IMR-90 (cell line): ENCODE measurements at regions not wholly inside any gene's neighbourhood (a gene's known extent, or its start where the extent isn't known, plus 50 kb on each side); places are given as distances from the start of the nearest gene placed in this dataset.

Experiments
- ATAC-seq: fragments of 200-7000 bp; cut with Tn5 transposase; 2 replicates; pipeline ENCODE4 v1.9.1; 2020; ENCODE audit warnings: low read depth, mild to moderate bottlenecking, moderate library complexity
- BruUV-seq: library from RNA; stranded (reverse); fragments of 400-500 nt; replicated peaks from 2 replicates; lab custom pipeline; 2021; lab: Mats Ljungman, UMichigan
- CTCF ChIA-PET: fragments of 300-600 bp; formaldehyde crosslinking; extraction: SDS; loops from one replicate; lab custom pipeline; 2021; ENCODE audit warnings: antibody characterized with exemption; lab: Yijun Ruan, JAX
- POLR2A ChIA-PET: fragments of 300-600 bp; sonication (Branson Sonifier 250); formaldehyde crosslinking; loops from one replicate; lab custom pipeline; 2022; ENCODE audit warnings: antibody characterized with exemption; ENCODE audit not compliant: unreplicated experiment; lab: Charles Lee
- DNase-seq: peaks from one replicate; pipeline ENCODE4 v3.0.0; 2013
- H2AFZ ChIP-seq: replicated peaks from 2 replicates; pipeline ENCODE3; 2013; ENCODE audit warnings: low read length, mild to moderate bottlenecking; ENCODE audit not compliant: poor library complexity
- H2AK5ac ChIP-seq: 2 replicates; pipeline ENCODE4 v1.6.1; 2013; ENCODE audit warnings: low read depth, low read length, inconsistent platforms
- H2AK9ac ChIP-seq: replicated peaks from 2 replicates; pipeline ENCODE3; 2013; ENCODE audit warnings: mild to moderate bottlenecking, low read depth, low read length, moderate library complexity; ENCODE audit not compliant: poor library complexity
- H2BK120ac ChIP-seq: 2 replicates; pipeline ENCODE4 v1.6.1; 2013; ENCODE audit warnings: low read depth, low read length, inconsistent platforms
- H2BK15ac ChIP-seq: 3 replicates; pipeline ENCODE4 v1.6.1; 2013; ENCODE audit warnings: low read depth, low read length, inconsistent platforms
- H2BK20ac ChIP-seq: 2 replicates; pipeline ENCODE4 v1.6.1; 2013; ENCODE audit warnings: low read depth, mild to moderate bottlenecking, inconsistent platforms, low read length, moderate library complexity
- H2BK5ac ChIP-seq: 2 replicates; pipeline ENCODE4 v1.6.1; 2013; ENCODE audit warnings: mild to moderate bottlenecking, low read depth, low read length, inconsistent platforms; ENCODE audit not compliant: poor library complexity, severe bottlenecking
- H3K14ac ChIP-seq: replicated peaks from 2 replicates; pipeline ENCODE4 v1.6.1; 2013; ENCODE audit warnings: low read depth, low read length, inconsistent platforms
- H3K18ac ChIP-seq: 2 replicates; pipeline ENCODE4 v1.6.1; 2013; ENCODE audit warnings: low read depth, low read length, control low read depth
- H3K23ac ChIP-seq: 2 replicates; pipeline ENCODE4 v1.6.1; 2013; ENCODE audit warnings: low read depth, low read length, inconsistent platforms
- H3K27ac ChIP-seq: 2 replicates; pipeline ENCODE4 v1.5.1; 2013; ENCODE audit warnings: mild to moderate bottlenecking, control low read depth, low read length; ENCODE audit not compliant: insufficient read depth
- H3K27me3 ChIP-seq: 2 replicates; pipeline ENCODE4 v1.6.1; 2013; ENCODE audit warnings: low read length; ENCODE audit not compliant: control insufficient read depth, insufficient read depth
- H3K36me3 ChIP-seq: 2 replicates; pipeline ENCODE4 v1.6.1; 2013; ENCODE audit warnings: low read length, mixed read lengths; ENCODE audit not compliant: control insufficient read depth, insufficient read depth
- H3K4ac ChIP-seq: 2 replicates; pipeline ENCODE4 v1.6.1; 2013; ENCODE audit warnings: low read depth, low read length, inconsistent platforms
- H3K4me1 ChIP-seq: 2 replicates; pipeline ENCODE4 v1.6.1; 2013; ENCODE audit warnings: low read length, mixed read lengths; ENCODE audit not compliant: control insufficient read depth, insufficient read depth
- H3K4me2 ChIP-seq: 2 replicates; pipeline ENCODE4 v1.6.1; 2013; ENCODE audit warnings: low read depth, mild to moderate bottlenecking, control low read depth, low read length, moderate library complexity
- H3K4me3 ChIP-seq: 2 replicates; pipeline ENCODE4 v1.5.1; 2013; ENCODE audit warnings: low read depth, mild to moderate bottlenecking, control low read depth, low read length, moderate library complexity; ENCODE audit not compliant: insufficient read depth
- H3K56ac ChIP-seq: 2 replicates; pipeline ENCODE4 v1.6.1; 2013; ENCODE audit warnings: low read length, inconsistent platforms; ENCODE audit not compliant: insufficient read depth; ENCODE audit errors: extremely low read depth
- H3K79me1 ChIP-seq, 2 experiments: 2 replicates each; pipeline ENCODE4 v1.6.1; 2013; ENCODE audit warnings: low read length in 2 of 2, inconsistent platforms in 1 of 2, low read depth in 1 of 2
- H3K9ac ChIP-seq: 2 replicates; pipeline ENCODE4 v1.6.1; 2013; ENCODE audit warnings: low read depth, low read length, control low read depth
- H3K9me1 ChIP-seq: 2 replicates; pipeline ENCODE4 v1.6.1; 2013; ENCODE audit warnings: low read length, inconsistent platforms; ENCODE audit not compliant: insufficient read depth
- H3K9me3 ChIP-seq: 2 replicates; pipeline ENCODE4 v1.6.1; 2013; ENCODE audit warnings: low read length; ENCODE audit not compliant: control insufficient read depth, insufficient read depth
- H4K20me1 ChIP-seq: 2 replicates; pipeline ENCODE4 v1.6.1; 2013; ENCODE audit warnings: low read length, inconsistent platforms; ENCODE audit not compliant: insufficient read depth
- H4K5ac ChIP-seq: 2 replicates; pipeline ENCODE4 v1.6.1; 2013; ENCODE audit warnings: mild to moderate bottlenecking, low read depth, low read length, control low read depth
- H4K8ac ChIP-seq, 2 experiments: 2 replicates each; pipeline ENCODE4 v1.6.1; 2013; ENCODE audit warnings: low read depth in 2 of 2, low read length in 2 of 2, control low read depth in 1 of 2, inconsistent platforms in 1 of 2
- H4K91ac ChIP-seq: 2 replicates; pipeline ENCODE4 v1.6.1; 2013; ENCODE audit warnings: low read depth, low read length, inconsistent platforms; ENCODE audit not compliant: insufficient read depth
- BHLHE40 ChIP-seq: fragments of 150-350 bp; IDR thresholded peaks from 2 replicates; pipeline ENCODE4 v1.6.1; 2016; ENCODE audit warnings: mild to moderate bottlenecking, low read depth, low read length
- CTCF ChIP-seq: conservative IDR thresholded peaks from 2 replicates; pipeline ENCODE4 v1.5.1; 2012; ENCODE audit warnings: mild to moderate bottlenecking, low read depth, low read length, improper control_type of control experiment
- FOS ChIP-seq: fragments of 150-350 bp; IDR thresholded peaks from 2 replicates; pipeline ENCODE4 v1.6.1; 2016; ENCODE audit warnings: low read depth, low read length
- RFX5 ChIP-seq: IDR thresholded peaks from 2 replicates; pipeline ENCODE4 v1.8.0; 2012; ENCODE audit warnings: low read depth, mild to moderate bottlenecking, low read length, moderate library complexity
- WGBS, 2 experiments: methylation state at CpG; one replicate each; pipeline versions ENCODE4 v1.1.5 to v1.1.7; 2013; ENCODE audit warnings: missing lambda C conversion rate in 2 of 2; ENCODE audit not compliant: insufficient read length in 1 of 2; ENCODE audit errors: extremely low coverage in 2 of 2; 5-methylcytosine and 5-hydroxymethylcytosine counted together
- dilution Hi-C: fragments of 300-500 bp; cut with HindIII; formaldehyde crosslinking; loops from one replicate; pipeline ENCODE4 v1.14.3; 2018; ENCODE audit warnings: low sequenced_read_pairs; ENCODE audit not compliant: unreplicated experiment
- in situ Hi-C: fragments of 300-500 bp; cut with MboI; formaldehyde crosslinking; loops from 3 replicates; pipeline ENCODE4 v1.14.3; 2019; ENCODE audit warnings: low sequenced_read_pairs, inconsistent platforms, mixed read lengths
- intact Hi-C: fragments of 100-400 bp; cut with micrococcal nuclease; formaldehyde crosslinking; loops from 2 replicates; pipeline ENCODE4 v1.10.0; 2022
- TF ChIP-seq, protein P1 (sequence below): fragments of 150-350 bp; IDR thresholded peaks from 2 replicates; pipeline ENCODE4 v1.6.1; 2017; ENCODE audit warnings: mild to moderate bottlenecking, antibody characterized with exemption, low read length, low read depth
- TF ChIP-seq, protein P2 (sequence below): fragments of 150-350 bp; IDR thresholded peaks from 2 replicates; pipeline ENCODE4 v1.6.1; 2016; ENCODE audit warnings: low read depth, mild to moderate bottlenecking, low read length, moderate library complexity, borderline replicate concordance

GRCh38 chr15:91696981-91697380 is 156.5 kb upstream of the SLCO3A1 start:
- ATAC-seq (no peak), DNase-seq (no peak)
- no peak overlapping the region for H2BK120ac ChIP-seq
- H3K79me1 ChIP-seq = no peaks in the 10 kb centered on the region
- H2BK5ac ChIP-seq = no peak overlapping the region
- no peak overlapping the region for H3K27ac ChIP-seq
- intact Hi-C loops = no loop called here
- H3K56ac ChIP-seq = no peak overlapping the region
- no peak overlapping the region for H3K4ac ChIP-seq
- no peak overlapping the region for H3K4me2 ChIP-seq
- no peak overlapping the region for H2BK15ac ChIP-seq
- H3K27me3 ChIP-seq = no peaks in the 10 kb centered on the region
- POLR2A ChIA-PET = no interaction called here
- TF ChIP-seq FOS = no peak
- TF ChIP-seq, protein P1, sequence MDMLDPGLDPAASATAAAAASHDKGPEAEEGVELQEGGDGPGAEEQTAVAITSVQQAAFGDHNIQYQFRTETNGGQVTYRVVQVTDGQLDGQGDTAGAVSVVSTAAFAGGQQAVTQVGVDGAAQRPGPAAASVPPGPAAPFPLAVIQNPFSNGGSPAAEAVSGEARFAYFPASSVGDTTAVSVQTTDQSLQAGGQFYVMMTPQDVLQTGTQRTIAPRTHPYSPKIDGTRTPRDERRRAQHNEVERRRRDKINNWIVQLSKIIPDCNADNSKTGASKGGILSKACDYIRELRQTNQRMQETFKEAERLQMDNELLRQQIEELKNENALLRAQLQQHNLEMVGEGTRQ = no peak
- TF ChIP-seq, protein P2, sequence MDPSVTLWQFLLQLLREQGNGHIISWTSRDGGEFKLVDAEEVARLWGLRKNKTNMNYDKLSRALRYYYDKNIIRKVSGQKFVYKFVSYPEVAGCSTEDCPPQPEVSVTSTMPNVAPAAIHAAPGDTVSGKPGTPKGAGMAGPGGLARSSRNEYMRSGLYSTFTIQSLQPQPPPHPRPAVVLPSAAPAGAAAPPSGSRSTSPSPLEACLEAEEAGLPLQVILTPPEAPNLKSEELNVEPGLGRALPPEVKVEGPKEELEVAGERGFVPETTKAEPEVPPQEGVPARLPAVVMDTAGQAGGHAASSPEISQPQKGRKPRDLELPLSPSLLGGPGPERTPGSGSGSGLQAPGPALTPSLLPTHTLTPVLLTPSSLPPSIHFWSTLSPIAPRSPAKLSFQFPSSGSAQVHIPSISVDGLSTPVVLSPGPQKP = no peak
- no peak for TF ChIP-seq CTCF
- no peak for TF ChIP-seq BHLHE40
- no peak for TF ChIP-seq RFX5
- H2AK9ac ChIP-seq = no peak overlapping the region
- no peak overlapping the region for H4K8ac ChIP-seq
- no peak overlapping the region for H2AK5ac ChIP-seq
- in situ Hi-C loops = no loop called here
- H4K91ac ChIP-seq = no peak overlapping the region
- no peak overlapping the region for H2AFZ ChIP-seq
- H3K14ac ChIP-seq = no peak overlapping the region
- H2BK20ac ChIP-seq = no peak overlapping the region
- H3K9me3 ChIP-seq = 0 out of 2 replicates have a peak, but pooled peaks cover 1% of the 10 kb centered on the region
- WGBS, 2 experiments = 79% methylated on average over 2 of the region's 3 CpGs; no CpG with 5 or more reads in 1 of the 2 experiments
- H3K9ac ChIP-seq = no peak overlapping the region
- H4K5ac ChIP-seq = no peak overlapping the region
- BruUV-seq = no TSS peak
- CTCF ChIA-PET = interaction anchor here (1.8 kb wide), 1 partner anchor 9 kb away, joined by 5 read pairs; no protein-coding TSS in a partner anchor
- H3K18ac ChIP-seq = no peak overlapping the region
- H3K36me3 ChIP-seq = no peaks in the 10 kb centered on the region
- H3K9me1 ChIP-seq = no peaks in the 10 kb centered on the region
- dilution Hi-C loops = no loop called here
- H3K4me1 ChIP-seq = peaks cover 2% of the 10 kb centered on the region; the same call in 1 of the 2 replicates
- H3K4me3 ChIP-seq = no peak overlapping the region
- no peak overlapping the region for H3K23ac ChIP-seq
- H4K20me1 ChIP-seq = no peaks in the 10 kb centered on the region
